HEK293T (cell line): ENCODE measurements at regions not wholly inside any gene's neighbourhood (a gene's known extent, or its start where the extent isn't known, plus 50 kb on each side); places are given as distances from the start of the nearest gene placed in this dataset.

Experiments
- CTCF ChIA-PET: fragments of 350-600 bp; formaldehyde crosslinking; extraction: SDS; loops from one replicate; lab custom pipeline; 2021; ENCODE audit warnings: antibody characterized with exemption, inconsistent platforms; lab: Yijun Ruan, JAX
- POLR2A ChIA-PET: fragments of 350-600 bp; formaldehyde crosslinking; extraction: SDS; loops from one replicate; lab custom pipeline; 2020; ENCODE audit warnings: antibody characterized with exemption, inconsistent platforms; lab: Yijun Ruan, JAX
- DNase-seq: peaks from one replicate; pipeline ENCODE4 v3.0.0; 2012; ENCODE audit warnings: mixed read lengths; ENCODE audit errors: extremely low spot score
- ARNT ChIP-seq: fragments of 450-650 bp; IDR thresholded peaks from 2 replicates; pipeline ENCODE4 v1.6.1; 2017; ENCODE audit warnings: mild to moderate bottlenecking
- BHLHE40 ChIP-seq: fragments of 450-650 bp; IDR thresholded peaks from 2 replicates; pipeline ENCODE4 v1.6.1; 2016; ENCODE audit warnings: mild to moderate bottlenecking, moderate library complexity, borderline replicate concordance
- CTBP1 ChIP-seq: fragments of 450-650 bp; IDR thresholded peaks from 2 replicates; pipeline ENCODE4 v1.6.1; 2016; ENCODE audit warnings: borderline replicate concordance
- ELF4 ChIP-seq: fragments of 450-650 bp; IDR thresholded peaks from 2 replicates; pipeline ENCODE4 v1.6.1; 2017; ENCODE audit warnings: antibody characterized with exemption
- FOXA1 ChIP-seq: fragments of 450-650 bp; IDR thresholded peaks from 2 replicates; pipeline ENCODE4 v1.6.1; 2016; ENCODE audit warnings: mild to moderate bottlenecking
- FOXK2 ChIP-seq: fragments of 450-650 bp; IDR thresholded peaks from 2 replicates; pipeline ENCODE4 v1.6.1; 2016; ENCODE audit warnings: mild to moderate bottlenecking
- FOXM1 ChIP-seq: fragments of 450-650 bp; IDR thresholded peaks from 2 replicates; pipeline ENCODE4 v1.6.1; 2017; ENCODE audit warnings: mild to moderate bottlenecking, borderline replicate concordance
- HDGF ChIP-seq: fragments of 450-650 bp; IDR thresholded peaks from 2 replicates; pipeline ENCODE4 v1.6.1; 2017; ENCODE audit warnings: antibody characterized with exemption, borderline replicate concordance
- L3MBTL2 ChIP-seq: fragments of 450-650 bp; conservative IDR thresholded peaks from 2 replicates; pipeline ENCODE4 v1.6.1; 2016; ENCODE audit warnings: mild to moderate bottlenecking
- LEF1 ChIP-seq: fragments of 450-650 bp; IDR thresholded peaks from 2 replicates; pipeline ENCODE4 v1.6.1; 2017; ENCODE audit warnings: mild to moderate bottlenecking, borderline replicate concordance
- NFRKB ChIP-seq: fragments of 450-650 bp; IDR thresholded peaks from 2 replicates; pipeline ENCODE4 v1.6.1; 2016; ENCODE audit warnings: mild to moderate bottlenecking, moderate library complexity
- PKNOX1 ChIP-seq: fragments of 450-650 bp; IDR thresholded peaks from 2 replicates; pipeline ENCODE4 v1.6.1; 2016
- SP1 ChIP-seq: fragments of 450-650 bp; IDR thresholded peaks from 2 replicates; pipeline ENCODE4 v1.6.1; 2017
- SUZ12 ChIP-seq: fragments of 450-650 bp; IDR thresholded peaks from 2 replicates; pipeline ENCODE4 v1.6.1; 2016; ENCODE audit warnings: mild to moderate bottlenecking
- TARDBP ChIP-seq: fragments of 450-650 bp; IDR thresholded peaks from 2 replicates; pipeline ENCODE4 v1.6.1; 2016
- ZNF384 ChIP-seq: fragments of 450-650 bp; IDR thresholded peaks from 2 replicates; pipeline ENCODE4 v1.6.1; 2016

- ChIA-PET POLR2A (no interaction called here), CTCF (no interaction called here)
- TF ChIP-seq ELF4 (no peak), L3MBTL2 (no peak), ZNF384 (no peak), BHLHE40 (no peak), SP1 (no peak), FOXK2 (no peak), NFRKB (no peak), LEF1 (no peak), HDGF (no peak), TARDBP (no peak), ARNT (no peak), CTBP1 (no peak), PKNOX1 (no peak)
- peak; percentile 6 for DNase-seq
Measured at GRCh38 chr7:10022957-10023356, 950.7 kb upstream of the PHF14 start.

- ChIA-PET CTCF (no interaction called here), POLR2A (no interaction called here)
- TF ChIP-seq ARNT (no peak), FOXM1 (no peak), SP1 (no peak), LEF1 (no peak), FOXK2 (no peak), SUZ12 (no peak)
- DNase-seq = no peak
Measured at GRCh38 chr7:10034843-10035556, 938.7 kb upstream of the PHF14 start.

GRCh38 chr7:10036693-10037092 lies 937.0 kb upstream of the PHF14 start:
- ChIA-PET CTCF (no interaction called here), POLR2A (no interaction called here)
- TF ChIP-seq L3MBTL2 = no peak
- no peak for TF ChIP-seq ARNT
- TF ChIP-seq FOXM1 = no peak
- no peak for TF ChIP-seq FOXK2
- TF ChIP-seq PKNOX1 = no peak
- no peak for TF ChIP-seq BHLHE40
- TF ChIP-seq ZNF384 = no peak
- TF ChIP-seq SUZ12 = no peak
- no peak for TF ChIP-seq LEF1
- TF ChIP-seq NFRKB = no peak
- TF ChIP-seq HDGF = no peak
- TF ChIP-seq ELF4 = no peak
- TF ChIP-seq CTBP1 = no peak
- TF ChIP-seq SP1 = no peak
- no peak for DNase-seq

- no peak for TF ChIP-seq ZNF384
- POLR2A ChIA-PET = no interaction called here
- DNase-seq = no peak
- CTCF ChIA-PET = no interaction called here
Measured at GRCh38 chr7:10038351-10038750, 935.3 kb upstream of the PHF14 start.

GRCh38 chr7:10040674-10041073 lies 933.0 kb upstream of the PHF14 start:
- TF ChIP-seq NFRKB = no peak
- TF ChIP-seq ZNF384 = no peak
- no peak for TF ChIP-seq FOXK2
- no peak for TF ChIP-seq L3MBTL2
- no peak for TF ChIP-seq ELF4
- no peak for TF ChIP-seq LEF1
- TF ChIP-seq PKNOX1 = no peak
- no peak for TF ChIP-seq TARDBP
- no peak for TF ChIP-seq ARNT
- no peak for TF ChIP-seq HDGF
- POLR2A ChIA-PET = no interaction called here
- DNase-seq = no peak
- CTCF ChIA-PET = no interaction called here

- POLR2A ChIA-PET = no interaction called here
- DNase-seq = no peak
- CTCF ChIA-PET = no interaction called here
- no peak for TF ChIP-seq TARDBP
- TF ChIP-seq HDGF = no peak
- TF ChIP-seq L3MBTL2 = no peak
- no peak for TF ChIP-seq ELF4
- no peak for TF ChIP-seq ARNT
- TF ChIP-seq BHLHE40 = no peak
- TF ChIP-seq SUZ12 = no peak
- TF ChIP-seq FOXM1 = no peak
- no peak for TF ChIP-seq LEF1
- TF ChIP-seq SP1 = no peak
- no peak for TF ChIP-seq FOXK2
- TF ChIP-seq CTBP1 = no peak
Measured at GRCh38 chr7:10070899-10071298, 902.8 kb upstream of the PHF14 start.

- TF ChIP-seq FOXA1 (no peak), HDGF (no peak), ARNT (no peak), ZNF384 (no peak), TARDBP (no peak), SUZ12 (no peak), ELF4 (no peak)
- DNase-seq = no peak
- ChIA-PET CTCF (no interaction called here), POLR2A (no interaction called here)
Measured at GRCh38 chr7:10075866-10076265, 897.8 kb upstream of the PHF14 start.
